ENCODE measurements at regions not wholly inside any gene's neighbourhood (a gene's known extent, or its start where the extent isn't known, plus 50 kb on each side); places are given as distances from the start of the nearest gene placed in this dataset.
"Not testable (repeated sequence)": the region's sequence is repeated elsewhere in the genome, so short reads cannot be mapped to it uniquely, and the experiment has no call there.

DNA sequence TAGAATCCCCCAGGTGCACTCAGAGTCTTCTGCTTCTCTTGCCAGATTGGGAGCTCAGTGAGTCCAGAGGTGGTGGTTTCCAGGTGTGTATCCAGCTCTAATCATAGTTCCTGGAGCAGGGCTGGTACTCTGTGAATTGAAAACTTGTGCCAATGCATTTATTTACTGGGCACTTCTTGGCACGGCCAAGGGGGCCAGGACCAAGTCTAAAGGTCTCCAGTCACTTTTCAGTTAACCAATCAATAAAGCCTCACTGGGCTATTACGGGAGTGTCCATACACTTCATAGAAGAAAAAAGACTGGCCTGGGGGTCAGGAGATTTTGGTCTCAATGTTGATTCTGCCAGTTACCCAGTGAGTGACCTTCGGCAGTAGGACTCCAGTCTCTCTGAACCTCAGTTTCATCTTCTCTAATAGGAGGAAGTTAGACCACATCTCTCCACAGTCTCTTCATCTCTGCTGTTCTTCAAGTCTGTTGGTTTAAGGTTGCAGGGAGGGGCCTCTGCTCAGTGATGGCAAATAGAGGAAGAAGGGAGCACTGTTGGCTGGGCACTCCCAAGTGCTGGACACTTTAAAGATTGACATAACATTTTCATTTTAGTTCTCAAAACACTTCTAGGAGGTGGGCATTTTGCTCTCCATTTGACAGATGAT, 188.5 kb upstream of the E2F8 start:
- DNase-seq: no peak

DNA sequence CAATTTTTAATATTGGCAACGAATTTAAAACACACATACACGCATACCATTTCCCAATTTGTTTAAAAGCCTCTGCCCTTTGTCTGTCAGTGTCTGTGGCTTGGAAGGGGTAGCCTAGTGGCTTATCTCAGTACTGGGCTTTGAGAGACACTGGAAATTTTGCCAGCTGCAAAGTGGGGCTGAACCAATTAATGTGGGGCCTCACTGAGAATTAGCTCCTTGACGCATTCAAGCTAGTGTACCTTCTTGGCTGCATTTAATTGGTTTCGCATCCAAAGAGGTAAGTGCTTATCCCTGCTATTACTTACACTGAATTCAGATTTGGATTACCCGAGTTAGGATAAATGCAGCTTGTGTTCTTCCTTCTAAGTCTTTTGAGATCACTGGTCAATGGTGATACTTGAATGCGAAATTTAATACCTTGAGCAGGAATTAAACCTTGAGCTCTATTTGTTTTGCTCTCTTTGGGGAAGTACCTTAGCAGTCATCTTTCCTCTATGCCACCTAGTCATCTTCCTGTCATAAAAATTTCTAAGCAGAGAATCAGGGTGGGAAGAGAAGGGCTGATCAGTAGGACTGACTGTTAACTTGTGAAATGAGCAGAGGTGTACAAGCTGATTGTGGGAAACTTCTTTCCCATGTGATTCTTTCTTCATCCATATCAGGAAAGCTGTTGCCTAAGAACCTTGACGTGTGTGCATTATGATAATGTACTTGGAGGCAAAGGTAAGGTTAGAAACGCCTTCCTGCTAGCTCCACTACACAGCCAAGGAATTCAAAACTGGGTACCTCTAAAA, 187.7 kb upstream of the E2F8 start:
- DNase-seq: no peak

- DNase-seq: no peak
Measured at GRCh38 chr11:19426756-19427403, 186.1 kb upstream of the E2F8 start.

DNA sequence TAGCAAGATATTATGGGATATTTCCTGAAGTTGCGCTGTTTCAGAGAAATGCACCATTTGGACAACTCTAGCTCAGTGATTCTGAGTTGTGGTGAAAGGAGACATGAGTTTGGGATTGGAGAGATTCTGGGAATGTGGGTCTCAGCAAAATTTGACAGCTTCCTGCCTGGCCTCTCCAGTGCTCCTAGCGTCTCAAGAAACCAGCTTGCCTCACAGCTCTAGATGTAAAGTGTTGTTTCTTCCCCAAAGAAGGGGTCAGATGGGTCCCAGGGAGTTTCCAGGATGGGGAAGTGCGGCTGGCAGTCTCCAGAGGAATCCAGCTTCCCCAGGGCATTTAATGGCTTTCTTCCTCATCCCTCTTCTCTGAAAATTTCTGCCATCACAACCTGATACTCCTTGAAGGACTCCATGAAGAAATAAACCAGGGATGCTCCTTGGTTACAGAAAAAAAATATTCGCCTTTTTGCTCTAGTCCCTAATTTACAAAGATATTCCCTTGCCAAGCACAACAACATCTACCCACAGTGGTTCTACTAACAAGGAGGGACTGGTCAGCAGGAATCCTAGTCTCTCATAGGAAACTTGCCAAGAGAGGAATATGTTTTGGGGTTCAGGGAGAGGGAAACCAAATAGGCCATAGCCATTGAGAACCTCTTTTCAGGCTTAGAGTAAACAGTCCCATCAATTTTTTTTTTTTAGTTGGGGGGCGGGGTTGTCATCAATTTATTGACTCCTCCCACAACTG, 185.4 kb upstream of the E2F8 start:
- DNase-seq: no peak

GRCh38 chr11:19422276-19422675, 181.5 kb upstream of the E2F8 start:
- DNase-seq: no peak

DNA sequence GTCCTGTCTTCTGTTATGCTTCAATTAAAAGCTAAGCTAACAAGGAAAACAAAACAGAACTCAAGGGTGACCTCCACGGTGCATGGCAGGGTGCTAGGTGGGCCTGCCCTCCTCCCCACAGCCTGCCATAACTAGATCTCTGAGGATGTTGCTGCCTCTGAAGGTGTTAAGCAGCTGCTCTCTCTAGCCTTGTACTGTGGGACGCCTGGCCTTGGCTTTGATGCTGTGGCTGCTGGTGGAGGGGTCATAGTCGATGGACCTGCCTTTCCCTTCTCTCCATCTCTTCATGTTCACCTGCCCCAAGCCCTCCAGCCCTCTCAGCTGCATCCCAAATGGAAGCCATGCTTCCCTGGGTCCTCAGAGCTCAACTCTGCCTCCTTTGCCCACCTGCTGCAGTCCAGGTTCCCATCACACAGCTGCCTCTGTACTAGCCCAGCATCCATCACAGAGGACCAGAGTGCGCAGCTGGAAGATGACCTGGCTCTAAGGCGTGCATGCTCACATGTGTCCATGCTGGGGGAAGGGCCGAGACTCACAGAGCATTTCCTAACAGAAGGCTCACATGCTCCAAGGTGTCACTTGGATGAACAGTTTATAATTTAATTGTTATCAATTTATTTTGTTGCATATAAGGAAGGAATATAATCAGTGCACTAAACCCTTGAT, 180.3 kb upstream of the E2F8 start:
- DNase-seq: no peak

- DNase-seq: no peak
Measured at GRCh38 chr11:19419808-19420207, 179.1 kb upstream of the E2F8 start.

DNA sequence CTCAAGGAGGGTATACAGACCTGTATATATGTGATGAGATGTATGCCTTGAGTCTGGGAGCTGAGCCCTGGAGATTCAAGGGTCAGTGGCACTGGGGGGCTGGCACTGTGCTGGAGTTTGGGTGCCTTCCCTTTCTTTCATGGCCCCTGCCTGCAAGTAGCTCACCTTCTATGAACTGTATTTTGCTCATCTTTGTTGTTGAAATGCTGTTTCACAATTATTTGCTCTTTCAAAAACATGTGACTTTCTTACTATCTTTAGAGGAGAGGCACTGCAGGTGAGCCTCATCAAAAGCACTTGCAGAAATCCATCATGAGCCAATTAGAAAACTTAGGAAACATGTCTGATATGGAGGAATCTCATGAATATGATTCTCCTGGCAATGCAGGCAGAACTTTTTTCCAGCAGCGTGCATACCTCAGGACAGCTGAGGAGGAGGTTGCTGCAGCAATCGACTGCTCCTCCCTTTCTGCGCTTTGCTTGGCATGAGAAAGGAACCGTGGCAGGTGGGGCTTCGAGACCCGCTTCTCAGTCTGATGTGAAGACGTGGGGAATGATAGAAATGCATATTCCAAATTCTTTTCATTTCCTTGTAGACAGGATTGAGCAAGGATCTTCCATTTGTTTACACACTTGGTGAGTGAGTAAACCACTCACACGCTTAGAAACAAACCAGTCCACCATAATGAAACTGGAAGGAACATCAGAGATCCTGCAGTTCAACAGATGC, 178.4 kb upstream of the E2F8 start:
- DNase-seq: no peak

DNA sequence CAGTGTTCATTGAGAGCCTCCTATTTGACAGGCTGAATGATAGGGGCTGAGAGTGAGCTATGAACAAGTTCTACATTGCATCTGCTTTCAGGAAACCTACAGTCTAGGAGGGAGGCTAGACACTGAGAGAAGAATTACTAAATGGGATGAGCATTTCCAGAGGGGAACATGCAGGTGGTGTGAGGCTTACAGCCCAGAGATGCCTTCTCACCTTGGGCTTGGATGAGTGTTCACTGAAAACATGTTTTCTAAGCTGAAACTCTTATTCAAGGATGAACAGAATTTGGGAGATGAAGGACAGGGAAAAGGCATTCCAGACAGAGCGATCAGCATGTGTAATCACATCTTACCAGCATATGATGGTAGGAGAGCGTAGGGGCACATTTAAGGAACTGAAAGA, 177.5 kb upstream of the E2F8 start:
- DNase-seq: no peak

- DNase-seq: not testable (repeated sequence)
Measured at GRCh38 chr11:19412070-19412469, 171.3 kb upstream of the E2F8 start.

DNA sequence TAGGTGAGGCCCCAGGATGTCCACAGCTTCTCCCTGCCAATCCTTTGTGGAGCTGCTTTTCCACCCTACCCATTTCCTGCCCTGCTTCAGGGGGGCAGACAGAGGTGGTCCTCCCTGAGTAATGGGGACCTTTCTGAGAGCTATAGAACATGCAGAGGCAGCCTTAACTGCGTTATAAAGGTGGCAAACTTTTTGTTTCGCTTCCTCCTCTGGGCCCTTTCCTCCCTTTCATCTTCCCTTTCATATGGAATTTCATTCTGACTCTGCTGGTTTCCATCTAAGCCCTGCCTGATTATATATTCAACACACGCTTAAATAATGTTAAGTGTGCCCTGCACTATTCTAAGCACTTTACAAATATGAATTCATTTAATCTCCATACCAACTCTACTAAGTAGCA, 169.3 kb upstream of the E2F8 start:
- no peak for DNase-seq

DNA sequence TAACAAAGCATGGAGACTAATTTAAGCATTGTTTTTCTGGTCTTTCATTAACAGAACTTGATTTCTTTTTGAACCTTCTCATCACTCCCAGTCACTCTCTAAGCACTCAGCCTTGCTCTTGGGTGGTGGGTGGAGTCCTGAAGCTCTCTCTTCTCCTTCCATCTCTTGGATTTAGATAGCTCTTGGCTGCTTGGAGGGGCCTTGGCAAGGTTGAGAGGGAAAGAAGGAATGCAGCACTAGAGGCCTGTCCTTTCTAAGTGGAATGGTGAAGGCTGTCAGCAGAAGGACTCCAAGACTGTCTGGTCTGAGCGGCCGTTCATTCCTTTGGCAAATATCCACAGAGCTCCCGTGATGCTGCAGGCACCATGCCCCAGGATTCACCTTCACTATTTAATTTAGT, 168.6 kb upstream of the E2F8 start:
- DNase-seq: no peak

DNA sequence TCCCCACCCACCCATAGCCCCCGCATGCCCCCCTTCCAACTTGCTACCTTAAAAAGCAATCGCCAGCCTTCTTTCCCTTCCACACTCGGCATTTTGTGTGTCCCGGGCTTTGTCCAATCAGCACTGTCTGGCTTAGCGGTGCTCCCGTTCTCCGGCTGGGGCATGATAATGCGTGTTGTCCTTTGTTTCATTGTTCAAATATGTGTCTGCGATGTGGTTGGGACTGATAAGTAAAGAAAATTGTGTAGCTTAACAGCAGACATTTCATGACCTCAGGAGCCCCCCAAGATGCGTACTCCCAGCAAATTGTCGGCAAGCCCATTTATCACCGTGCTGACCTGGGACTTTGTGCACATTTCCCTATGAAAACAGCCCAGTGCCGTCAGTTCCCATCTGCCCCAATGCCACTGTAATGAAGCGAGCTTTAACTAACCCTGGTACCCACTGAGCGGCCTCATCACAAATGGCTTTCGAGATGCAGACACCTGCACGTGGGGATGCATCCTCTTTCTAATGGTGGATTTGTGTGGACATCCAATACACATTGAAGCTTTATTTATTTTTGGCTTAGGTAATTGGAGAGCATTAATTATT, 167.0 kb upstream of the E2F8 start:
- no peak for DNase-seq

DNA sequence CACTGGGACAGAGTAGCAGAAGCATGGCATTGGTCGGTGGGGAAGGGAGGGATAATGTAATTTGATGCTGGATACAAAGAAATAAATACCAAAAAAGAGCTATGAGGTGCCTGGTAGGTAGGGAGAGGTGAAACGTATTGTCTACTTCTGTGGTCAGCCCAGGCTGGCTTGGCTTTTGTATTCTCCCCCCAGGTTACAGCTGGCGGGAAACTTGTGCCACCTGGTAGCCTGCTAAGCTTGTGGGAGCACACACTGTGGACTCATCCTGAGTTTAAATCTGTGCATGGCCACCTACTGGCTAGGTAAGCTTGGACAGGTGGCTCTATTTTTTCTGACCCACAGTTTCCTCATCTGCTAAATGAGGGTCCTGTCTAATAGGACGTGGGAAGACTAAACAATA, 165.2 kb upstream of the E2F8 start:
- no peak for DNase-seq

DNA sequence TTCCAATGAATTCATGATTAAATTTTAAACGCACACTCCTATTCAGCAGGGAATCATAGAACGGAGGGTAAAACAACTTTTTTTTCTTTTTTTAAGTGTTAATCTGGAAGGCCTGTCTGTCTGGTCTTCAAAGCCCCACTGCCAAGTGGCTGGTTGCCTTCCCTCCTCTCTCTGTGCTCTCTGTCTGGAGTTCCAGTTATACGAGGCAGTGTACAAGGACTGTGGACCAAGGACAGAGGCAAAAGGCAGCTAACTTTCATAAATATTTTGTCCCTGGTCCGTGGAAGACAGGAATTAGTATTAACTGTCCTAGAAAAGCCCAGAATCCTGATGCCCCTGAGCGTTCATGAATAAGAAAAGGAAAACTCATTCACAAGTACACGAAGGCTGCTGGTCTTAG, 164.0 kb upstream of the E2F8 start:
- no peak for DNase-seq

- no peak for DNase-seq
Measured at GRCh38 chr11:19403196-19403895, 162.6 kb upstream of the E2F8 start.

DNA sequence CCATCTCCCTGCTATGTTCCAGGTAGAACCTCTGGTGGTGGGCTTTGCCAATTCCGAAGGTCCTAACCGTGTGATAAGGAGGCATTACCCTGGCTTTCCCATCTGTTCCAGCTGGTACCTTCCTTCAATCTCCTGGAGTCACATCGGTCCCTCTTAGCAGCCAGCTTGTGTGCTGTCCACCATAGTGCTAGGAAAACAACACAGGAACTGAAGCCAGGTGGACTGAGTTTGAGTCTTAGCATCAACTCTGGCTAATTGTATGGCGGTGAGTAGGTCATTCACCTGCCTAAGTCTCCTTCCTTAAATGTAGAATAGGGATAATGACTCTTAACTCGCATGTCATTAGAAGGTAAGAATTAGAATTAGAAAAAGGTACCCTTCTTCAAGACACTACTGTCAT, 159.6 kb upstream of the E2F8 start:
- DNase-seq: no peak

- DNase-seq: no peak
Measured at GRCh38 chr11:19398772-19399527, 158.2 kb upstream of the E2F8 start.

DNA sequence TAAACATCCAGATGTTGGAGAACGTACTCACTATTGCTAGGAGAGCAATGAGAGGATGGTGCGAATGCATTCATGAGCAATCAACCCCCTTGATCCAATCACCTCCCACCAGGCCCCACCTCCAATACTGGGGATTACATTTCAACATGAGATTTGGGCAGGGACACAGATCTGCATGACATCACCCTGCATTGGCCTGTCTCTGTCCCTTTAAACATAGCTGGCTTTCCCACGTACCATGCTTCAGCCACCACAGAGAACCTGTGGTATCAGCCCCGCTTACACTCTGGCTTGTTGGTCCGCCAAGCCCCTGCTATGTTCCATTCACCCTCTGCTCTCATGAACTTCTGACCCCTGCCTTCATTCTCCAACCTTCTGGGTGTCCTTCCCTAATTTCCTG, 157.5 kb upstream of the E2F8 start:
- DNase-seq: no peak

- no peak for DNase-seq
Measured at GRCh38 chr11:19395050-19395449, 154.3 kb upstream of the E2F8 start.

All from activated CD4-positive, alpha-beta T cell treated with anti-CD3 and anti-CD28 coated beads, Interleukin-2, amount 50 U/mL, for 48 hours (primary cell).